K562 (cell line): ENCODE measurements at regions not wholly inside any gene's neighbourhood (a gene's known extent, or its start where the extent isn't known, plus 50 kb on each side); places are given as distances from the start of the nearest gene placed in this dataset.

Experiments
- ATAC-seq: fragments of 200-7000 bp; cut with Tn5 transposase; 3 replicates; pipeline ENCODE4 v1.9.1; 2020; ENCODE audit warnings: moderate library complexity
- BruUV-seq: library from RNA; stranded (reverse); fragments of 400-500 nt; replicated peaks from 2 replicates; lab custom pipeline; 2021; lab: Mats Ljungman, UMichigan
- CTCF ChIA-PET: fragments of 300-600 bp; formaldehyde crosslinking; extraction: SDS; loops from one replicate; lab custom pipeline; 2021; ENCODE audit warnings: low intra/inter-chr PET ratio; lab: Yijun Ruan, JAX
- POLR2A ChIA-PET: fragments of 300-600, 350-650 bp; sonication (Branson Sonifier 250); formaldehyde crosslinking; extraction: SDS; loops from one replicate; lab custom pipeline; 2021; ENCODE audit warnings: antibody characterized with exemption, inconsistent platforms; lab: Yijun Ruan, JAX
- DNase-seq, 4 experiments: peaks; one replicate each; pipeline versions ENCODE4 v3.0.0 to v3.0.0-alpha.2; 2011 to 2018; ENCODE audit warnings: low spot score in 3 of 4, mixed read lengths in 3 of 4; ENCODE audit errors: extremely low read depth in 1 of 4
- FAIRE-seq: peaks from 2 replicates; lab custom pipeline; 2011; peaks lifted over from hg19 to GRCh38; lab: Jason Lieb, UNC
- H2AFZ ChIP-seq: 2 replicates; pipeline ENCODE4 v1.6.0; 2011; ENCODE audit warnings: low read depth, low read length, control low read depth, inconsistent platforms
- H3K27ac ChIP-seq: fragments of 200-600 bp; 3 replicates; pipeline ENCODE4 v1.8.0; 2011; ENCODE audit warnings: low read depth, mild to moderate bottlenecking, control low read depth, inconsistent platforms, low read length, moderate library complexity, mixed read lengths; ENCODE audit errors: extremely low read depth
- H3K27me3 ChIP-seq, 2 experiments: fragments of 300-600 bp in 1 of 2; 2 replicates in 1 of 2; 3 replicates in 1 of 2; pipeline versions ENCODE4 v1.6.0 to v1.8.0; 2011; ENCODE audit warnings: inconsistent platforms in 2 of 2, low read length in 2 of 2, mild to moderate bottlenecking in 1 of 2, mixed read lengths in 1 of 2, moderate library complexity in 1 of 2; ENCODE audit not compliant: control insufficient read depth in 2 of 2, insufficient read depth in 2 of 2
- H3K36me3 ChIP-seq: fragments of 300-600 bp; 3 replicates; pipeline ENCODE4 v1.8.0; 2011; ENCODE audit warnings: mild to moderate bottlenecking, low read length, inconsistent platforms; ENCODE audit not compliant: control insufficient read depth, insufficient read depth
- H3K4me1 ChIP-seq, 2 experiments: fragments of 200-600 bp in 1 of 2; replicated peaks in 1 of 2; 2 replicates in 1 of 2; 3 replicates in 1 of 2; pipeline versions ENCODE4 v1.5.1 to v1.8.0; 2011; ENCODE audit warnings: inconsistent platforms in 2 of 2, low read length in 2 of 2, mild to moderate bottlenecking in 1 of 2, mixed read lengths in 1 of 2, moderate library complexity in 1 of 2; ENCODE audit not compliant: control insufficient read depth in 2 of 2, insufficient read depth in 2 of 2
- H3K4me2 ChIP-seq: 2 replicates; pipeline ENCODE4 v1.6.1; 2011; ENCODE audit warnings: low read length, control low read depth, inconsistent platforms, mixed read lengths; ENCODE audit not compliant: insufficient read depth
- H3K4me3 ChIP-seq: fragments of 200-600 bp; sonication (generic), shearing (Covaris generic); 2 replicates; pipeline ENCODE4 v1.5.1; 2016; ENCODE audit warnings: control low read depth, inconsistent platforms
- H3K79me2 ChIP-seq: fragments of 200-600 bp; 3 replicates; pipeline ENCODE4 v1.8.0; 2011; ENCODE audit warnings: low read length, inconsistent platforms; ENCODE audit not compliant: control insufficient read depth, insufficient read depth
- H3K9ac ChIP-seq, 2 experiments: 2 replicates each; pipeline versions ENCODE4 v1.6.0 to v1.6.1; 2011; ENCODE audit warnings: low read depth in 2 of 2, low read length in 2 of 2, control low read depth in 1 of 2, inconsistent platforms in 1 of 2, mild to moderate bottlenecking in 1 of 2, mixed read lengths in 1 of 2; ENCODE audit not compliant: insufficient read depth in 1 of 2
- H3K9me1 ChIP-seq: one replicate; pipeline ENCODE4 v1.6.0; 2011; ENCODE audit warnings: inconsistent platforms, mild to moderate bottlenecking, low read length, moderate library complexity; ENCODE audit not compliant: control insufficient read depth, insufficient read depth
- H3K9me3 ChIP-seq: replicated peaks from 2 replicates; pipeline ENCODE4 v1.5.1; 2011; ENCODE audit warnings: low read depth, low read length, inconsistent platforms; ENCODE audit not compliant: control insufficient read depth, insufficient read depth
- H4K20me1 ChIP-seq: replicated peaks from 2 replicates; pipeline ENCODE4 v1.6.1; 2011; ENCODE audit warnings: low read length, inconsistent platforms, mixed read lengths; ENCODE audit not compliant: control insufficient read depth, insufficient read depth
- BRD4 ChIP-seq: fragments of 200-600 bp; sonication (generic); IDR thresholded peaks from 2 replicates; pipeline ENCODE4 v1.6.1; 2017; ENCODE audit warnings: inconsistent platforms
- E2F3 ChIP-seq: fragments of 250-450 bp; sonication (Bioruptor Pico); IDR thresholded peaks from 2 replicates; pipeline ENCODE4 v1.4.0; 2020; ENCODE audit warnings: mild to moderate bottlenecking
- ESRRB ChIP-seq: fragments of 250-450 bp; sonication (Bioruptor Pico); IDR thresholded peaks from 2 replicates; pipeline ENCODE4 v1.5.0; 2020; ENCODE audit warnings: mild to moderate bottlenecking, moderate library complexity, borderline replicate concordance
- FOXK1 ChIP-seq: sonication (generic); formaldehyde crosslinking; IDR thresholded peaks from 2 replicates; pipeline ENCODE4 v1.8.0; 2022; ENCODE audit warnings: missing genetic modification reagents, mild to moderate bottlenecking, borderline replicate concordance
- JUN ChIP-seq, 2 experiments: sonication (generic) in 1 of 2; formaldehyde crosslinking in 1 of 2; IDR thresholded peaks; 2 replicates each; pipeline versions ENCODE4 v1.6.1 to v1.8.0; 2012 to 2022; ENCODE audit warnings: borderline replicate concordance in 2 of 2, mild to moderate bottlenecking in 2 of 2, improper control_type of control experiment in 1 of 2, low read depth in 1 of 2, low read length in 1 of 2, missing genetic modification reagents in 1 of 2
- MED1 ChIP-seq: sonication (generic); formaldehyde crosslinking; IDR thresholded peaks from 2 replicates; pipeline ENCODE4 v1.8.1; 2023; ENCODE audit warnings: missing genetic modification reagents, borderline replicate concordance
- MYC ChIP-seq, 2 experiments: fragments of 250-450 bp in 1 of 2; sonication (Bioruptor Pico) in 1 of 2; IDR thresholded peaks; 2 replicates each; pipeline versions ENCODE4 v1.5.1 to v1.6.1; 2012 to 2021; ENCODE audit warnings: low read depth in 2 of 2, borderline replicate concordance in 1 of 2, improper control_type of control experiment in 1 of 2, low read length in 1 of 2, mild to moderate bottlenecking in 1 of 2, moderate library complexity in 1 of 2
- NFIC ChIP-seq: fragments of 450-650 bp; IDR thresholded peaks from 2 replicates; pipeline ENCODE4 v1.6.1; 2017; ENCODE audit warnings: mild to moderate bottlenecking, inconsistent platforms
- OTX1 ChIP-seq: fragments of 450-650 bp; formaldehyde crosslinking; IDR thresholded peaks from 2 replicates; pipeline ENCODE4 v1.4.0; 2022; ENCODE audit warnings: mild to moderate bottlenecking
- SAP30 ChIP-seq: fragments of 200-600 bp; sonication (generic); IDR thresholded peaks from 2 replicates; pipeline ENCODE4 v1.6.1; 2012; ENCODE audit warnings: borderline replicate concordance, low read depth, mild to moderate bottlenecking, moderate library complexity, low read length, control low read depth, inconsistent platforms; ENCODE audit not compliant: insufficient read depth, poor library complexity, severe bottlenecking
- SIN3B ChIP-seq: fragments of 450-650 bp; IDR thresholded peaks from 2 replicates; pipeline ENCODE4 v1.6.1; 2017; ENCODE audit warnings: low read depth, mild to moderate bottlenecking, moderate library complexity
- SIRT6 ChIP-seq: IDR thresholded peaks from one replicate; pipeline ENCODE4 v1.6.1; 2012; ENCODE audit warnings: low read depth, mild to moderate bottlenecking, control low read depth, inconsistent platforms, low read length, moderate library complexity
- ZC3H11A ChIP-seq: IDR thresholded peaks from 2 replicates; pipeline ENCODE4 v1.6.1; 2012; ENCODE audit warnings: low read depth, low read length, improper control_type of control experiment
- ZNF224 ChIP-seq: sonication (generic); formaldehyde crosslinking; IDR thresholded peaks from 2 replicates; pipeline ENCODE4 v1.8.0; 2022; ENCODE audit warnings: mild to moderate bottlenecking, missing genetic modification reagents
- ZNF644 ChIP-seq: fragments of 200-800 bp; sonication (Bioruptor generic); IDR thresholded peaks from 2 replicates; pipeline ENCODE4 v1.6.1; 2016; ENCODE audit warnings: low read depth, missing genetic modification characterization, missing compliant biosample characterization
- WGBS: fragments of 100-300 bp; shearing (Covaris generic); methylation state at CpG from one replicate; pipeline ENCODE4 v1.1.6; 2016; ENCODE audit warnings: low coverage, mixed read lengths; ENCODE audit not compliant: insufficient coverage; ENCODE audit errors: missing lambda C conversion rate; 5-methylcytosine and 5-hydroxymethylcytosine counted together
- in situ Hi-C: fragments of 300-500 bp; cut with MboI; formaldehyde crosslinking; loops from 4 replicates; pipeline ENCODE4 v1.15.0; 2018; ENCODE audit warnings: inconsistent platforms, mixed read lengths
- intact Hi-C: fragments of 100-400 bp; cut with micrococcal nuclease; formaldehyde crosslinking; loops from 2 replicates; pipeline ENCODE4 v1.14.2; 2022
- TF ChIP-seq, protein P1 (sequence below): fragments of 450-650 bp; IDR thresholded peaks from 2 replicates; pipeline ENCODE4 v1.6.1; 2017; ENCODE audit warnings: antibody characterized with exemption, mild to moderate bottlenecking

DNA sequence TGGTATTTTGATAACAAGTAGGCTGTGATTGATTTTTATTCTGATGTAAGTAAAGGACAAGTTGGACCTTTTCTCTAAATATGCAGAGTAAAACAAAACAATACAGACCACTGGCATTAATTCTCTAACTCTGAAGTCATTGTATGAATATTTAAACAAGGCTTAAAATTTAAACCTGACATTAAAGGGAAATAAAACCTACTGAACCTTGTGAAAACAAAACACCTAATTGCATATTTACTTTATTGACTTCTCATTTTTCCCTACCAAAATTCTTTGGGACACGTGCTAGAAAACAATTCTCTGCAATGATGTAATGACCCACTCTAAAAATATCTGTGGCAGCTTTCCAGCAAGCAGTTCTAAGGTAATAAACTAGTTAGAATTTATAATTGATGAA is 369.7 kb upstream of the TRAM1L1 start (continued):
- no peak for TF ChIP-seq NFIC
- no peak for TF ChIP-seq SIN3B
- TF ChIP-seq ESRRB (CRISPR knock-in tag), result no peak
- TF ChIP-seq BRD4, result no peak
- TF ChIP-seq ZC3H11A, result no peak
- no peak for TF ChIP-seq ZNF644 (tag)
- no peak for TF ChIP-seq MED1
- no peak for TF ChIP-seq OTX1 (CRISPR knock-in tag)

DNA sequence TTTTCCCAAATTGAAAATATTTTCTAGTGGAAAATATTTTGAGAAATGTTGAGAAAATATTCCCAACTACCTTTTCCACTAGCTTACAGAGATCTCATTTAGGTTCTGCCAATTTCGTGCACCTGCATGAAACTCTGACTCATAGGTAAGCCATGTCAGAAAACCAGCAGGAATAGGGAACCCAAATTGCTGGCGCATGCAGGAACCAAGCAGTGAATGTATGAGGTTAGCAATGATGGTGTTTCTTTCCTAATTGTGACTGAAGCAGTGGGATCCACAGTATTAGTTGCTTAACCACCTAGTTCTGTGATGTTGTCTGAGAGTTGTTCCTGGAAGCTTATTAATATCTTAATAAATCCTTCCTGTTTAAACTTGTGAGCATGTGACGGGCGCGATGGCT is 381.0 kb upstream of the TRAM1L1 start:
- no peaks in the 10 kb centered on the region for H3K4me1 ChIP-seq
- H4K20me1 ChIP-seq, result no peaks in the 10 kb centered on the region
- H3K36me3 ChIP-seq, result no peaks in the 10 kb centered on the region
- H3K79me2 ChIP-seq, result no peaks in the 10 kb centered on the region
- in situ Hi-C loops (no loop called here), intact Hi-C loops (no loop called here)
- no TSS peak for BruUV-seq
- no peak overlapping the region for H3K27ac ChIP-seq
- H3K9ac ChIP-seq, result no peak overlapping the region
- CTCF ChIA-PET, result no interaction called here
- WGBS, result 0% methylated on average over 5 of the region's 5 CpGs
- POLR2A ChIA-PET, result no interaction called here
- H3K4me2 ChIP-seq, result no peak overlapping the region
- no peak overlapping the region for H2AFZ ChIP-seq
- DNase-seq, result no peak
- H3K9me1 ChIP-seq, result no peaks in the 10 kb centered on the region
- H3K4me3 ChIP-seq, result no peak overlapping the region
- no peak for ATAC-seq
- H3K27me3 ChIP-seq, result no peaks in the 10 kb centered on the region
- FAIRE-seq, result no peak
- H3K9me3 ChIP-seq, result no peaks in the 10 kb centered on the region
- TF ChIP-seq ZNF224 (no peak), FOXK1 (CRISPR knock-in tag) (no peak), SAP30 (no peak), JUN (IDR thresholded peaks at IDR 0.05; ENCODE audit: borderline replicate concordance, low read depth, low read length) (no peak), JUN (CRISPR knock-in tag; IDR thresholded peaks at IDR 0.05; ENCODE audit: borderline replicate concordance) (no peak), SIRT6 (no peak), MYC (IDR thresholded peaks at IDR 0.05; ENCODE audit: low read depth, low read length) (no peak), MYC (CRISPR knock-in tag; IDR thresholded peaks at IDR 0.05; ENCODE audit: borderline replicate concordance, low read depth) (no peak), E2F3 (no peak)
- TF ChIP-seq, protein P1, sequence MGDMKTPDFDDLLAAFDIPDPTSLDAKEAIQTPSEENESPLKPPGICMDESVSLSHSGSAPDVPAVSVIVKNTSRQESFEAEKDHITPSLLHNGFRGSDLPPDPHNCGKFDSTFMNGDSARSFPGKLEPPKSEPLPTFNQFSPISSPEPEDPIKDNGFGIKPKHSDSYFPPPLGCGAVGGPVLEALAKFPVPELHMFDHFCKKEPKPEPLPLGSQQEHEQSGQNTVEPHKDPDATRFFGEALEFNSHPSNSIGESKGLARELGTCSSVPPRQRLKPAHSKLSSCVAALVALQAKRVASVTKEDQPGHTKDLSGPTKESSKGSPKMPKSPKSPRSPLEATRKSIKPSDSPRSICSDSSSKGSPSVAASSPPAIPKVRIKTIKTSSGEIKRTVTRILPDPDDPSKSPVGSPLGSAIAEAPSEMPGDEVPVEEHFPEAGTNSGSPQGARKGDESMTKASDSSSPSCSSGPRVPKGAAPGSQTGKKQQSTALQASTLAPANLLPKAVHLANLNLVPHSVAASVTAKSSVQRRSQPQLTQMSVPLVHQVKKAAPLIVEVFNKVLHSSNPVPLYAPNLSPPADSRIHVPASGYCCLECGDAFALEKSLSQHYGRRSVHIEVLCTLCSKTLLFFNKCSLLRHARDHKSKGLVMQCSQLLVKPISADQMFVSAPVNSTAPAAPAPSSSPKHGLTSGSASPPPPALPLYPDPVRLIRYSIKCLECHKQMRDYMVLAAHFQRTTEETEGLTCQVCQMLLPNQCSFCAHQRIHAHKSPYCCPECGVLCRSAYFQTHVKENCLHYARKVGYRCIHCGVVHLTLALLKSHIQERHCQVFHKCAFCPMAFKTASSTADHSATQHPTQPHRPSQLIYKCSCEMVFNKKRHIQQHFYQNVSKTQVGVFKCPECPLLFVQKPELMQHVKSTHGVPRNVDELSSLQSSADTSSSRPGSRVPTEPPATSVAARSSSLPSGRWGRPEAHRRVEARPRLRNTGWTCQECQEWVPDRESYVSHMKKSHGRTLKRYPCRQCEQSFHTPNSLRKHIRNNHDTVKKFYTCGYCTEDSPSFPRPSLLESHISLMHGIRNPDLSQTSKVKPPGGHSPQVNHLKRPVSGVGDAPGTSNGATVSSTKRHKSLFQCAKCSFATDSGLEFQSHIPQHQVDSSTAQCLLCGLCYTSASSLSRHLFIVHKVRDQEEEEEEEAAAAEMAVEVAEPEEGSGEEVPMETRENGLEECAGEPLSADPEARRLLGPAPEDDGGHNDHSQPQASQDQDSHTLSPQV, result no peak
